Ovary (tissue), 3 donors: ENCODE measurements at regions not wholly inside any gene's neighbourhood (a gene's known extent, or its start where the extent isn't known, plus 50 kb on each side); places are given as distances from the start of the nearest gene placed in this dataset.

Experiments used
- CTCF ChIP-seq, 3 donors: fragments of 450-650 bp in 2 of 3; fragments of 200-600 bp in 1 of 3; IDR thresholded peaks; one replicate each; pipeline versions ENCODE4 v1.5.1 to v1.8.0; 2016 to 2022; ENCODE audit warnings: antibody characterized with exemption in 3 of 3, mild to moderate bottlenecking in 1 of 3
- EP300 ChIP-seq: sonication (generic); formaldehyde crosslinking; IDR thresholded peaks from one replicate; pipeline ENCODE4 v1.6.1; 2017; ENCODE audit warnings: antibody characterized with exemption
- donor health status: DM: no; HTN: no; CAD: no.

- no peak for TF ChIP-seq EP300
- no peak for TF ChIP-seq CTCF (IDR thresholded peaks at IDR 0.05)
These were observed 362.6 kb downstream of the LRIG3 start for GRCh38 chr12:58557661-58558060.
